ENCODE measurements at regions not wholly inside any gene's neighbourhood (a gene's known extent, or its start where the extent isn't known, plus 50 kb on each side); places are given as distances from the start of the nearest gene placed in this dataset.

DNA sequence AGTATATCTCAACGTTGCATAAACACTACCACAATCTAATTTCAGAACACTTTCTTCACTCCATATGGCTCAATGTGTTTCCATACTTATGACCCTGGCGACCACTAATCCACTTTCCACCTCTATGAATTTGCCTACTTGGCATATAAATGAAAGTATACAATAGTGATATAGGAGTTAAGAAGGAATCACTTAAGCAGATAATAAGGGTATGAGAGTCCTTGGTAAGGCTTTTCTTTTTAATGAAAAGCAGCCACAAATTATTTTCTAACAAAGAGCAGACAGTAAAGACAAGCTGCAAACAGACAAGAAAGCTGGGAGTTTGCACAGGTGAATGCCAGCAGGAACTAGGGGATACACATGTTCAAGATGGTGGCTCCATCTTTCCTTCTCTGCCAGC, 615.1 kb upstream of the NUDT12 start:
- H3K4me3 ChIP-seq, result no peak overlapping the region
- no peak for DNase-seq (ENCODE audit: low spot score)
- H3K36me3 ChIP-seq, result no peaks in the 10 kb centered on the region
- H3K4me1 ChIP-seq (replicated peaks), result no peaks in the 10 kb centered on the region
- H3K27me3 ChIP-seq (replicated peaks; ENCODE audit: insufficient read depth), result no peaks in the 10 kb centered on the region
- intact Hi-C loops (cut with DNase I), result loop anchor here (5.0 kb wide), 1 partner anchor 590 kb away; no protein-coding TSS in a partner anchor
- 92% methylated on average over 2 of the region's 2 CpGs for WGBS
- TF ChIP-seq, protein P1, sequence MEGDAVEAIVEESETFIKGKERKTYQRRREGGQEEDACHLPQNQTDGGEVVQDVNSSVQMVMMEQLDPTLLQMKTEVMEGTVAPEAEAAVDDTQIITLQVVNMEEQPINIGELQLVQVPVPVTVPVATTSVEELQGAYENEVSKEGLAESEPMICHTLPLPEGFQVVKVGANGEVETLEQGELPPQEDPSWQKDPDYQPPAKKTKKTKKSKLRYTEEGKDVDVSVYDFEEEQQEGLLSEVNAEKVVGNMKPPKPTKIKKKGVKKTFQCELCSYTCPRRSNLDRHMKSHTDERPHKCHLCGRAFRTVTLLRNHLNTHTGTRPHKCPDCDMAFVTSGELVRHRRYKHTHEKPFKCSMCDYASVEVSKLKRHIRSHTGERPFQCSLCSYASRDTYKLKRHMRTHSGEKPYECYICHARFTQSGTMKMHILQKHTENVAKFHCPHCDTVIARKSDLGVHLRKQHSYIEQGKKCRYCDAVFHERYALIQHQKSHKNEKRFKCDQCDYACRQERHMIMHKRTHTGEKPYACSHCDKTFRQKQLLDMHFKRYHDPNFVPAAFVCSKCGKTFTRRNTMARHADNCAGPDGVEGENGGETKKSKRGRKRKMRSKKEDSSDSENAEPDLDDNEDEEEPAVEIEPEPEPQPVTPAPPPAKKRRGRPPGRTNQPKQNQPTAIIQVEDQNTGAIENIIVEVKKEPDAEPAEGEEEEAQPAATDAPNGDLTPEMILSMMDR (IDR thresholded peaks at IDR 0.05), result no peak
- TF ChIP-seq POLR2AphosphoS5 (IDR thresholded peaks at IDR 0.05), result no peak
- no peaks in the 10 kb centered on the region for H3K9me3 ChIP-seq
- H3K27ac ChIP-seq, result no peak overlapping the region

DNA sequence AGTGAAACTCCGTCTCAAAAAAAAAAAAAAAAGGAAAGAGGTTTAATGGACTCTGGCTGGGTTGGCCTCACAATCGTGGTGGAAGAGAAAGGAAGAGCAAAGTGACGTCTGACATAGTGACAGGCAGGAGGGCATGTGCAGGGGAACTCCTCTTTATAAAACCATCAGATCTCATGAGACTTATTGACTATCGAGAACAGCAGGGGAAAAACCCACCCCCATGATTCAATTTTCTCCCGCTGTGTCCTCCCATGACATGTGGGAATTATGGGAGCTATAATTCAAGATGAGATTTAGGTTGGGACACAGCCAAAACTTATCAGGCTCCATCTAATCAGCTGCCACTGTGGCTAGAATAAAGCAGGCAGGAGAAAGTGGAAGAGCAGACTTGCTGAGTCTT, 610.4 kb upstream of the NUDT12 start:
- no peak for TF ChIP-seq POLR2A (IDR thresholded peaks at IDR 0.05)
- TF ChIP-seq, protein P1 (IDR thresholded peaks at IDR 0.05), result no peak
- no peak for TF ChIP-seq POLR2AphosphoS5 (IDR thresholded peaks at IDR 0.05)
- no peaks in the 10 kb centered on the region for H3K9me3 ChIP-seq
- no peak overlapping the region for H3K27ac ChIP-seq
- H3K4me1 ChIP-seq (replicated peaks), result no peaks in the 10 kb centered on the region
- WGBS, result 74% methylated on average over 5 of the region's 5 CpGs
- intact Hi-C loops (cut with DNase I), result no loop called here
- H3K27me3 ChIP-seq (replicated peaks; ENCODE audit: insufficient read depth), result no peaks in the 10 kb centered on the region
- no peak for DNase-seq (ENCODE audit: low spot score)
- H3K4me3 ChIP-seq, result no peak overlapping the region
- no peaks in the 10 kb centered on the region for H3K36me3 ChIP-seq

DNA sequence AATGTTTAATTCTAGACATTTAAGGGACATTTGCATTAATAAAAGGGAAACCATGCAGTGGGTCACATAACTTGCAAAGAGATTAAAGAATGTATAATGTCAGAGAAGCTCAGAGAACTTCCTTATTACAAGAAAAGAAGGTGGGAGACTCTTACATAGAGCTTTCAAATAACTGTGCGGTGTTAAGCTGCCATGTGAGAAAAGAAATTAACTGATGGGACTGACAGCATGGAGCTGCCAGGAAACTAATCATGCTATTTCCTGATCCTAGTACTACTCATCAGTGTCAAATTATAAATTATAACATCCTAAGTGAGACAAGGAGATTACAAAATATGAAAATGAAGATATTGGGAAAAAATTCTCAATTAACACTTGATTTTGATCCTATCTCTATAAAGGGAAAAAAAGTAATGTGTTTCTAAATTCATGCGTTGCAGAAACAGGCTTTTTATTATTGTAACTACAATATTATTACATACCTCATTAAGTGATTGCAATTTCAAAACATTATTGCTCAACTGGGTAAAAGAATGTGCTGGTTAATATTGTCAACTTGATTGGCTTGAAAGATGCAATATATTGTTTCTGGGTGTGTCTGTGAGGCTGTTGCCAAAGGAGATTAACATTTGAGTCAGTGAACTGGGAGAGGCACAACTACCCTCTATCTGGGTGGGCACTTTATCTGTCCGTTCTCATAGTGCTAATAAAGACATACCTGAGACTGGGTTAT, 609.5 kb upstream of the NUDT12 start:
- Histone ChIP-seq H3K36me3 (no peaks in the 10 kb centered on the region), H3K4me3 (no peak overlapping the region), H3K27me3 (replicated peaks; ENCODE audit: insufficient read depth) (no peaks in the 10 kb centered on the region), H3K4me1 (replicated peaks) (no peaks in the 10 kb centered on the region), H3K27ac (no peak overlapping the region), H3K9me3 (no peaks in the 10 kb centered on the region)
- WGBS, result 83% methylated on average over 3 of the region's 3 CpGs
- no peak for DNase-seq (ENCODE audit: low spot score)
- TF ChIP-seq POLR2A (IDR thresholded peaks at IDR 0.05), result no peak
- no peak for TF ChIP-seq POLR2AphosphoS5 (IDR thresholded peaks at IDR 0.05)
- TF ChIP-seq, protein P1 (IDR thresholded peaks at IDR 0.05), result no peak
- intact Hi-C loops (cut with DNase I), result no loop called here

DNA sequence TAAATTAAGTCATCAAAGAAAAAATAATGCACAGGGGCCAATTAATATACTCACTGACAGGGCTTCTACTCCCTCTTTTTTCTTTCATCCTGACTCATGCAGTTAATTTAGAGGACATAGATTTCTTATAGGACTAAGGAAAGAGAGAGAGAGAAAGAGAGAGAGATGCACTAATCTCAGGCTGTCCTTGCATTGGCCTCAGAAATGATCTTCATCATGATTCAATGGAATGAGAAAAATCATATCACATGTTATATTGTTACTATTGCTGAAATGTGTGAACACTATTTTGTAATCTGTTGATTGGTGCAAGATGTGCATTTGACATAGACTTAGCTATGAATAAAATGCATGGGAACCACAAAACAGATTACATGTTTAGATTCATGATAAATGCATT, 608.3 kb upstream of the NUDT12 start:
- H3K27me3 ChIP-seq (replicated peaks; ENCODE audit: insufficient read depth), result no peaks in the 10 kb centered on the region
- no peak overlapping the region for H3K4me3 ChIP-seq
- intact Hi-C loops (cut with DNase I), result no loop called here
- no peak overlapping the region for H3K27ac ChIP-seq
- TF ChIP-seq, protein P1 (IDR thresholded peaks at IDR 0.05), result no peak
- TF ChIP-seq POLR2AphosphoS5 (IDR thresholded peaks at IDR 0.05), result no peak
- TF ChIP-seq POLR2A (IDR thresholded peaks at IDR 0.05), result no peak
- no peak for DNase-seq (ENCODE audit: low spot score)
- H3K9me3 ChIP-seq, result no peaks in the 10 kb centered on the region
- H3K36me3 ChIP-seq, result no peaks in the 10 kb centered on the region
- H3K4me1 ChIP-seq (replicated peaks), result no peaks in the 10 kb centered on the region

DNA sequence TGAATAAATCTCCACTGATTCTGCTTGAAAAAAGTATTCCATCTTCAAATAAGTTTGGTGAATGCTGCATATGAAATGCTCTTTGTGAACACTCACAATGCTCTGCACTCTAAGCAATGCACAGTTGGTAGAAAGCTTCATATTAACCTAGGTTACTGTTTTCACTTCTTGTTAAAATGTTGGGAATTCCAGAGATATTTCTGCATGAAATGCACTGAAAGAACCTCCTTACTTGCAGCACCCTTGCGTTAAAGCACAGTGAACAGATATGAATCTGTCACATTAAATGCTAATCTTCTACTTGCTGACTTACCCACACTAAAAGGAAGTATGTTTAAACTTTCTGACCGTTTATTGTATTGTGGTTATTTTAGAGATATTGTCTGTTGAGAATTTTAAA, 584.1 kb upstream of the NUDT12 start:
- Histone ChIP-seq H3K4me3 (no peak overlapping the region), H3K9me3 (no peaks in the 10 kb centered on the region), H3K36me3 (no peaks in the 10 kb centered on the region), H3K27me3 (replicated peaks; ENCODE audit: insufficient read depth) (no peaks in the 10 kb centered on the region), H3K4me1 (replicated peaks) (no peaks in the 10 kb centered on the region), H3K27ac (no peak overlapping the region)
- DNase-seq (ENCODE audit: low spot score), result no peak
- TF ChIP-seq, protein P1 (IDR thresholded peaks at IDR 0.05), result no peak
- no peak for TF ChIP-seq POLR2A (IDR thresholded peaks at IDR 0.05)
- TF ChIP-seq POLR2AphosphoS5 (IDR thresholded peaks at IDR 0.05), result no peak
- intact Hi-C loops (cut with DNase I), result no loop called here
- 18% methylated on average over 2 of the region's 2 CpGs for WGBS
